Urinary bladder (tissue), 3 donors: ENCODE measurements at regions not wholly inside any gene's neighbourhood (a gene's known extent, or its start where the extent isn't known, plus 50 kb on each side); places are given as distances from the start of the nearest gene placed in this dataset.
A peak's percentile ranks its signal among the peaks of the same experiment; 100 is the strongest.
"Not testable (repeated sequence)": the region's sequence is repeated elsewhere in the genome, so short reads cannot be mapped to it uniquely, and the experiment has no call there.

Source experiments
- DNase-seq: peaks from one replicate; pipeline ENCODE4 v3.0.0-alpha.2; 2015; ENCODE audit errors: extremely low spot score
- H3K27ac ChIP-seq: one replicate; pipeline ENCODE4 v1.5.1; 2013; ENCODE audit warnings: low read depth, mild to moderate bottlenecking, moderate library complexity
- H3K36me3 ChIP-seq: one replicate; pipeline ENCODE4 v1.6.1; 2013; ENCODE audit warnings: mild to moderate bottlenecking, moderate library complexity; ENCODE audit not compliant: insufficient read depth
- H3K4me1 ChIP-seq: one replicate; pipeline ENCODE4 v1.6.1; 2013; ENCODE audit warnings: mild to moderate bottlenecking, moderate library complexity; ENCODE audit not compliant: insufficient read depth
- H3K4me3 ChIP-seq: one replicate; pipeline ENCODE4 v1.5.1; 2013; ENCODE audit warnings: low read depth, low read length
- WGBS: extraction: QIAGEN DNeasy Blood & Tissue Kit; methylation state at CpG from one replicate; pipeline ENCODE4 v1.1.7; 2013; 5-methylcytosine and 5-hydroxymethylcytosine counted together
- donor health status: healthy with polysubstance abuse.
- donor health status: healthy.

GRCh38 chr13:23039266-23039935 is 141.4 kb upstream of the SGCG start:
- WGBS, result 59% methylated on average over 3 of the region's 3 CpGs
- Histone ChIP-seq H3K27ac (no peak overlapping the region), H3K4me3 (no peak overlapping the region), H3K36me3 (no peaks in the 10 kb centered on the region), H3K4me1 (no peaks in the 10 kb centered on the region)
- no peak for DNase-seq

GRCh38 chr13:23042181-23042580 is 138.6 kb upstream of the SGCG start:
- DNase-seq, result no peak
- WGBS, result 87% methylated on average over 2 of the region's 2 CpGs
- Histone ChIP-seq H3K4me1 (no peaks in the 10 kb centered on the region), H3K27ac (no peak overlapping the region), H3K4me3 (no peak overlapping the region), H3K36me3 (no peaks in the 10 kb centered on the region)

- H3K4me1 ChIP-seq, result no peaks in the 10 kb centered on the region
- WGBS, result 100% methylated on average over 1 of the region's 1 CpG
- H3K27ac ChIP-seq, result no peak overlapping the region
- no peak overlapping the region for H3K4me3 ChIP-seq
- DNase-seq, result no peak
- no peaks in the 10 kb centered on the region for H3K36me3 ChIP-seq
These were observed 135.9 kb upstream of the SGCG start for GRCh38 chr13:23044906-23045305.

GRCh38 chr13:23050126-23050525 is 130.7 kb upstream of the SGCG start:
- 61% methylated on average over 3 of the region's 3 CpGs for WGBS
- no peak for DNase-seq
- Histone ChIP-seq H3K27ac (no peak overlapping the region), H3K4me3 (no peak overlapping the region), H3K36me3 (no peaks in the 10 kb centered on the region), H3K4me1 (no peaks in the 10 kb centered on the region)

- H3K4me3 ChIP-seq, H3K36me3 ChIP-seq, H3K27ac ChIP-seq, DNase-seq, H3K4me1 ChIP-seq: not testable (repeated sequence)
- WGBS, result 79% methylated on average over 5 of the region's 5 CpGs
These were observed 127.1 kb upstream of the SGCG start for GRCh38 chr13:23053711-23054110.

GRCh38 chr13:23059173-23059572 is 121.6 kb upstream of the SGCG start:
- Histone ChIP-seq H3K27ac (no peak overlapping the region), H3K4me1 (no peaks in the 10 kb centered on the region), H3K36me3 (no peaks in the 10 kb centered on the region), H3K4me3 (no peak overlapping the region)
- DNase-seq, result no peak

GRCh38 chr13:23060959-23061358 is 119.8 kb upstream of the SGCG start:
- Histone ChIP-seq H3K36me3 (no peaks in the 10 kb centered on the region), H3K4me3 (no peak overlapping the region), H3K4me1 (no peaks in the 10 kb centered on the region), H3K27ac (no peak overlapping the region)
- no peak for DNase-seq
- WGBS, result 74% methylated on average over 1 of the region's 1 CpG

GRCh38 chr13:23067129-23067528 is 113.7 kb upstream of the SGCG start:
- Histone ChIP-seq H3K36me3 (no peaks in the 10 kb centered on the region), H3K4me1 (no peaks in the 10 kb centered on the region), H3K27ac (no peak overlapping the region), H3K4me3 (no peak overlapping the region)
- no peak for DNase-seq
- 69% methylated on average over 5 of the region's 5 CpGs for WGBS

- no peak overlapping the region for H3K27ac ChIP-seq
- no peak overlapping the region for H3K4me3 ChIP-seq
- DNase-seq, result no peak
- no peaks in the 10 kb centered on the region for H3K36me3 ChIP-seq
- H3K4me1 ChIP-seq, result no peaks in the 10 kb centered on the region
- 49% methylated on average over 1 of the region's 1 CpG for WGBS
These were observed 111.2 kb upstream of the SGCG start for GRCh38 chr13:23069566-23069965.

- no peak overlapping the region for H3K4me3 ChIP-seq
- H3K36me3 ChIP-seq, result no peaks in the 10 kb centered on the region
- H3K4me1 ChIP-seq, result no peaks in the 10 kb centered on the region
- H3K27ac ChIP-seq, result no peak overlapping the region
- peak; percentile 13 for DNase-seq
- WGBS, result 37% methylated on average over 5 of the region's 5 CpGs
These were observed 106.5 kb upstream of the SGCG start for GRCh38 chr13:23074075-23074828.

- no peaks in the 10 kb centered on the region for H3K36me3 ChIP-seq
- no peak for DNase-seq
- no peak overlapping the region for H3K4me3 ChIP-seq
- 88% methylated on average over 5 of the region's 5 CpGs for WGBS
- H3K4me1 ChIP-seq, result no peaks in the 10 kb centered on the region
- H3K27ac ChIP-seq, result no peak overlapping the region
These were observed 99.6 kb upstream of the SGCG start for GRCh38 chr13:23081220-23081619.

GRCh38 chr13:23081901-23082300 is 98.9 kb upstream of the SGCG start:
- no peaks in the 10 kb centered on the region for H3K4me1 ChIP-seq
- no peak overlapping the region for H3K27ac ChIP-seq
- no peak for DNase-seq
- H3K36me3 ChIP-seq, result no peaks in the 10 kb centered on the region
- H3K4me3 ChIP-seq, result no peak overlapping the region
- WGBS, result 62% methylated on average over 7 of the region's 7 CpGs

- H3K36me3 ChIP-seq, result no peaks in the 10 kb centered on the region
- no peak overlapping the region for H3K4me3 ChIP-seq
- no peaks in the 10 kb centered on the region for H3K4me1 ChIP-seq
- DNase-seq, result no peak
- 67% methylated on average over 2 of the region's 2 CpGs for WGBS
- no peak overlapping the region for H3K27ac ChIP-seq
These were observed 93.7 kb upstream of the SGCG start for GRCh38 chr13:23086968-23087623.

GRCh38 chr13:23087880-23088279 is 92.9 kb upstream of the SGCG start:
- DNase-seq, result no peak
- WGBS, result 64% methylated on average over 1 of the region's 1 CpG
- H3K27ac ChIP-seq, result no peak overlapping the region
- no peaks in the 10 kb centered on the region for H3K36me3 ChIP-seq
- no peak overlapping the region for H3K4me3 ChIP-seq
- no peaks in the 10 kb centered on the region for H3K4me1 ChIP-seq
